Suprapubic skin (tissue), 4 donors: ENCODE measurements at regions not wholly inside any gene's neighbourhood (a gene's known extent, or its start where the extent isn't known, plus 50 kb on each side); places are given as distances from the start of the nearest gene placed in this dataset.

Experiments used
- DNase-seq, 2 donors: peaks; one replicate each; pipeline ENCODE4 v3.0.0-alpha.2; 2019; ENCODE audit warnings: low spot score in 2 of 2
- H3K27ac ChIP-seq: fragments of 200-600 bp; sonication (generic); one replicate; pipeline ENCODE4 v1.5.1; 2019
- H3K27me3 ChIP-seq: fragments of 200-600 bp; sonication (generic); one replicate; pipeline ENCODE4 v1.5.1; 2019
- H3K36me3 ChIP-seq: fragments of 200-600 bp; sonication (generic); one replicate; pipeline ENCODE4 v1.5.1; 2019
- H3K4me1 ChIP-seq: fragments of 200-600 bp; sonication (generic); one replicate; pipeline ENCODE4 v1.5.1; 2019
- H3K4me3 ChIP-seq: fragments of 200-600 bp; sonication (generic); one replicate; pipeline ENCODE4 v1.5.1; 2019; ENCODE audit warnings: mild to moderate bottlenecking
- H3K9me3 ChIP-seq: fragments of 200-600 bp; sonication (generic); one replicate; pipeline ENCODE4 v1.5.1; 2019
- EP300 ChIP-seq: sonication (generic); formaldehyde crosslinking; IDR thresholded peaks from one replicate; pipeline ENCODE4 v1.6.1; 2017; ENCODE audit warnings: antibody characterized with exemption
- POLR2A ChIP-seq, 2 donors: fragments of 450-650 bp; IDR thresholded peaks; one replicate each; pipeline ENCODE4 v1.6.1; 2017; ENCODE audit warnings: antibody characterized with exemption in 2 of 2, mild to moderate bottlenecking in 2 of 2, moderate library complexity in 2 of 2
- POLR2AphosphoS5 ChIP-seq, 3 donors: sonication (generic); formaldehyde crosslinking; IDR thresholded peaks; one replicate each; pipeline ENCODE4 v1.6.1; 2017; ENCODE audit warnings: antibody characterized with exemption in 3 of 3
- WGBS: methylation state at CpG from one replicate; pipeline ENCODE4 v1.1.5; 2018; 5-methylcytosine and 5-hydroxymethylcytosine counted together
- TF ChIP-seq, protein P1 (sequence below), 2 donors: fragments of 200-600 bp in 1 of 2; fragments of 450-650 bp in 1 of 2; sonication (generic) in 1 of 2; IDR thresholded peaks; one replicate each; pipeline ENCODE4 v1.5.1; 2016 to 2019; ENCODE audit warnings: antibody characterized with exemption in 2 of 2, mild to moderate bottlenecking in 1 of 2, moderate library complexity in 1 of 2

DNA sequence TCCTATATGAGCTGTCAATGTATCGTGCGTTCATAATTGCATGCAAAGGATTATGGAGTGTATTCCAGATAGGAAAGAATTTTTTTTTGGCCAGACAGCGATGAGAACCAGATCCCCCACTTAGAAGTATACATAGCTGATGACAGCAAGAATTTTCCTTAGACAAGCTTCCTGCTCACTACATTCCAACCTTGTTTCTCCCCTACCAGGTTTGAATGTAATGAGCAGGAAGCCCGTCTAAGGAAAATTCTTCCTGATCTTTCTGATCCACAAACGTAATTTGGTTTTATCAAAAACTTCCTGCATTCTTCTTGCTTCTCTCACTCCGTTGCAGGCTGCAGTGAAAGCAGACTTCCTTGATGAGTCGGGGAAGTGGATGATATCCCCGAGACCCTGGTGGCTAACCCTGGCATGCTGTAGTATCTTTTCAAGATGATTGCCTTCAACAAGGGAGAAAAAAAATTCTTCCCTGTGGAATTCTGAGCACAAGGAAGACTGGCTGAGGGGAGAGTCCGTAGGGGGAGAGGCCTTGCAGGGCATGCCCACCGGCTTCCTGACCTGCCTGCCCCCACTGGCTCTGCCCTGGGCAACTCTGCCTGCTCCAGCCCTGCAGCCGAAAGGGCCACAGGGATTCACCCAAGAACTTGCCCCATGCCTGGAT is 243.1 kb downstream of the TLE3 start:
- WGBS = 78% methylated on average over 11 of the region's 11 CpGs
- Histone ChIP-seq H3K36me3 (no peaks in the 10 kb centered on the region), H3K27me3 (peaks cover 8% of the 10 kb centered on the region), H3K4me3 (no peak overlapping the region), H3K4me1 (no peaks in the 10 kb centered on the region), H3K9me3 (no peaks in the 10 kb centered on the region), H3K27ac (no peak overlapping the region)
- TF ChIP-seq, protein P1, sequence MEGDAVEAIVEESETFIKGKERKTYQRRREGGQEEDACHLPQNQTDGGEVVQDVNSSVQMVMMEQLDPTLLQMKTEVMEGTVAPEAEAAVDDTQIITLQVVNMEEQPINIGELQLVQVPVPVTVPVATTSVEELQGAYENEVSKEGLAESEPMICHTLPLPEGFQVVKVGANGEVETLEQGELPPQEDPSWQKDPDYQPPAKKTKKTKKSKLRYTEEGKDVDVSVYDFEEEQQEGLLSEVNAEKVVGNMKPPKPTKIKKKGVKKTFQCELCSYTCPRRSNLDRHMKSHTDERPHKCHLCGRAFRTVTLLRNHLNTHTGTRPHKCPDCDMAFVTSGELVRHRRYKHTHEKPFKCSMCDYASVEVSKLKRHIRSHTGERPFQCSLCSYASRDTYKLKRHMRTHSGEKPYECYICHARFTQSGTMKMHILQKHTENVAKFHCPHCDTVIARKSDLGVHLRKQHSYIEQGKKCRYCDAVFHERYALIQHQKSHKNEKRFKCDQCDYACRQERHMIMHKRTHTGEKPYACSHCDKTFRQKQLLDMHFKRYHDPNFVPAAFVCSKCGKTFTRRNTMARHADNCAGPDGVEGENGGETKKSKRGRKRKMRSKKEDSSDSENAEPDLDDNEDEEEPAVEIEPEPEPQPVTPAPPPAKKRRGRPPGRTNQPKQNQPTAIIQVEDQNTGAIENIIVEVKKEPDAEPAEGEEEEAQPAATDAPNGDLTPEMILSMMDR (IDR thresholded peaks at IDR 0.05) = no peak
- TF ChIP-seq POLR2A (IDR thresholded peaks at IDR 0.05) (no peak), POLR2AphosphoS5 (IDR thresholded peaks at IDR 0.05) (no peak), EP300 (no peak)
- no peak for DNase-seq

- DNase-seq = no peak
- no peak overlapping the region for H3K4me3 ChIP-seq
- TF ChIP-seq POLR2A (IDR thresholded peaks at IDR 0.05) (no peak), POLR2AphosphoS5 (IDR thresholded peaks at IDR 0.05) (no peak), EP300 (no peak)
- TF ChIP-seq, protein P1 (IDR thresholded peaks at IDR 0.05) = no peak
- H3K9me3 ChIP-seq = no peaks in the 10 kb centered on the region
- H3K36me3 ChIP-seq = no peaks in the 10 kb centered on the region
- 73% methylated on average over 13 of the region's 13 CpGs for WGBS
- no peaks in the 10 kb centered on the region for H3K4me1 ChIP-seq
- H3K27ac ChIP-seq = no peak overlapping the region
- H3K27me3 ChIP-seq = peaks cover 6% of the 10 kb centered on the region
Measured at GRCh38 chr15:69855258-69856000, 242.3 kb downstream of the TLE3 start.

GRCh38 chr15:69857250-69857649 is 240.5 kb downstream of the TLE3 start:
- TF ChIP-seq, protein P1 (IDR thresholded peaks at IDR 0.05) = no peak
- TF ChIP-seq POLR2AphosphoS5 (IDR thresholded peaks at IDR 0.05) (no peak), EP300 (no peak), POLR2A (IDR thresholded peaks at IDR 0.05) (no peak)
- Histone ChIP-seq H3K4me1 (no peaks in the 10 kb centered on the region), H3K4me3 (no peak overlapping the region), H3K36me3 (no peaks in the 10 kb centered on the region), H3K27ac (no peak overlapping the region), H3K9me3 (no peaks in the 10 kb centered on the region), H3K27me3 (no peaks in the 10 kb centered on the region)
- whole genome bisulfite sequencing = 92% methylated on average over 6 of the region's 6 CpGs
- no peak for DNase-seq

- whole genome bisulfite sequencing = 92% methylated on average over 10 of the region's 10 CpGs
- Histone ChIP-seq H3K27me3 (no peaks in the 10 kb centered on the region), H3K27ac (no peak overlapping the region), H3K4me1 (no peaks in the 10 kb centered on the region), H3K36me3 (no peaks in the 10 kb centered on the region), H3K4me3 (no peak overlapping the region), H3K9me3 (no peaks in the 10 kb centered on the region)
- TF ChIP-seq EP300 = no peak
- no peak for TF ChIP-seq POLR2A (IDR thresholded peaks at IDR 0.05)
- TF ChIP-seq, protein P1 (IDR thresholded peaks at IDR 0.05) = no peak
- no peak for TF ChIP-seq POLR2AphosphoS5 (IDR thresholded peaks at IDR 0.05)
- no peak for DNase-seq
Measured at GRCh38 chr15:69857686-69858391, 239.9 kb downstream of the TLE3 start.

- WGBS = 88% methylated on average over 5 of the region's 5 CpGs
- H3K27me3 ChIP-seq = no peaks in the 10 kb centered on the region
- H3K36me3 ChIP-seq = no peaks in the 10 kb centered on the region
- no peak for TF ChIP-seq EP300
- no peak for TF ChIP-seq POLR2A (IDR thresholded peaks at IDR 0.05)
- TF ChIP-seq, protein P1 (IDR thresholded peaks at IDR 0.05) = no peak
- no peak for TF ChIP-seq POLR2AphosphoS5 (IDR thresholded peaks at IDR 0.05)
- no peak overlapping the region for H3K4me3 ChIP-seq
- no peak overlapping the region for H3K27ac ChIP-seq
- DNase-seq = no peak
- no peaks in the 10 kb centered on the region for H3K9me3 ChIP-seq
- no peaks in the 10 kb centered on the region for H3K4me1 ChIP-seq
Measured at GRCh38 chr15:69858456-69858855, 239.3 kb downstream of the TLE3 start.
